HG03103 (cell line): ENCODE measurements at regions not wholly inside any gene's neighbourhood (a gene's known extent, or its start where the extent isn't known, plus 50 kb on each side); places are given as distances from the start of the nearest gene placed in this dataset.

Experiments used
- ATAC-seq: cut with Tn5 transposase; IDR thresholded peaks from one replicate; pipeline ENCODE4 v1.9.1; 2021; ENCODE audit warnings: low read depth; ENCODE audit not compliant: unreplicated experiment

- no peak for ATAC-seq
Observed at GRCh38 chr5:133698259-133698554, 85.9 kb upstream of the FSTL4 start.

DNA sequence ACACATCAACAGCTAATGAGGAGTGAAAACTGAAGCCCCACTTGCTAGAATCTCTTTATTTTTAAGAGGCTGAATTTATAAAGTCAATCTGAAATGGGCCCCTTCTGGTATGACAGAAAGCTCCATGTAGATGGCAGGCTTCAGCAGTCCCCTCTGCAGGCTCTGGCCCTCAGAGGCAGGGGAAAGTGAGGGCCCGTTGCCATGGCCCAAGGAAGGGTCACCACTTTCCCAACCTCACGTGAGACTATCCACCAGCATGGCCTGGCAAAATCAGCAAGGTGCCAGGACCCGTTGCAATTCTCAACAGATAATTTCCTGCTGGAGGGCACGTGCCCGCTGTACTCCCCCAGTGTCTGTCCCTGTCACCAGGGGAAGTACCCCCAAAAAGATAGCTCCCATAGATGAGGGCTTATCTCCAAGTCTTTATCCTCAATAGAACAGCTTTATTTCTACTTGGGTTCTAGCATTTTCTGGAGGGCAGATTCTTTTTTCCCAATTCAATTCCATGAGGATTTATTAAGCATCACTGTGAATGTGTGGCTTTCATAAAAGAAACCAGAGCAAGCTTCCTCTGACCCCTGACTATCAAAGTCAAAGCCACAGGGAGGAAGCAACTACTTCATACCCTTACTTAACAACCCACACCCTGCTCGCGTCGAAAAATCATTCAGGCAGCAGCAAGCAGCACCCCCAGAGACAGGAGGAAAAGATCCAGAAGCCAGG lies 85.4 kb upstream of the FSTL4 start:
- no peak for ATAC-seq

DNA sequence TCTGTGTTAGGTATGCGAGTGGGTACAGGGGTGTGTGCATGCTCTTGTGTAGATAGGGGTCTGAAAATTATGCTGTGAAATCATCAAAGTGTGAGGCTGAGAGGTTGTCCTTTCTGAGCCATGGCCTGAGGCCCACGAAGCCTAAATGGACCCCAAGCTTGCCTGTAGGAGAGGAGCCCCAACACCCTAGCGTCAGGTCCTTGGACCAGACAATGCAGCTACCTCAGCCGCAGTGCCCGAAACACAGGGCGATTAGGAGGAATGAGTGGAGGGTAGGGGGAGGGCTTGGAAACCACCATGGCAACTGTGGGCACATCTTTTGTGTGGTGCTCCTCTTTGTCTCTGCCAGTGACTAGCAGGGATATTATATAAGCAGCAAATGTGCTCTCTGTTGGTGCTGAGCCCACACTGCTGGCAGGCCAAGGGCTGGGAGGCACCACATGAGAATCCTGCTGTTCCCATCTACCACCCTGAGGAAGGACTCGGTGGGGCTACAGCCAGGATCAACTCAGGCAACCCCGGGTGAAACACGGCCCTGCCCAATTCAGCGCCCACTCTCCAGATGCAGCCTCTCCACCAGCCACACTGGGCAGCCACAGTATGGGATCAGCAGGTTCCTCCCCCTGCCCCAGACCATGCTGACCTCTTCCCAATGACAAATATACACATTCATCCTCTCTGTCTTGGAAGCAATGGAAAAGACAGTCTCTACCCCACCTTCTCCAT lies 84.6 kb upstream of the FSTL4 start:
- no peak for ATAC-seq

DNA sequence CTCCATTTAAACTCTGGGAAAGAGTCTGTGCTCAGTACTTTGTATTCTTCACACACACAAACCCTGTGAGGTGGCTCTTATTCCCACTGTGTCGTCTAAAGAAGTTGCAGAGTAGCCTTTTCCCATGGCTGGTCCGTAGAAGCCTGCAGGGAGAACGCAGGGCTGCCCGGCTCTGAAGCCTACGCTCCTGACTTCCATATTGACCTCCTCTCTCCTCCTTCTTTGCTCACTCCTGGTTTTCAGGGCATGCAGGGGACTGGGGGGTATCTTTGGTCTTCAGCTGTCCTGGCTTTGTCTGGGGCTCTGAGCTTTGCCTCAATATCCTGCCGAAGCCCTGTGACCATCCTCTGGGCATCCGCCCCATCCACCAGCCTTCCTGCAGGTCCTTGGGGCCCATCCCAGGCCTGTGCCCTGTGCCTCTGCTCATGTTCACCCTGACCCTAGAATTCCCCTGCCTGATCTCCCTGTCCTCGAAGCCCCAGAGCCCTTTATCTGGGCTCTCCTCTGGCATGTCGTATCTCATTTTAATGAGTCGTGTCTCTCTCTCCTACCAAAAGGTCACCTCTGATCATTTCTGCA lies 83.8 kb upstream of the FSTL4 start:
- no peak for ATAC-seq

DNA sequence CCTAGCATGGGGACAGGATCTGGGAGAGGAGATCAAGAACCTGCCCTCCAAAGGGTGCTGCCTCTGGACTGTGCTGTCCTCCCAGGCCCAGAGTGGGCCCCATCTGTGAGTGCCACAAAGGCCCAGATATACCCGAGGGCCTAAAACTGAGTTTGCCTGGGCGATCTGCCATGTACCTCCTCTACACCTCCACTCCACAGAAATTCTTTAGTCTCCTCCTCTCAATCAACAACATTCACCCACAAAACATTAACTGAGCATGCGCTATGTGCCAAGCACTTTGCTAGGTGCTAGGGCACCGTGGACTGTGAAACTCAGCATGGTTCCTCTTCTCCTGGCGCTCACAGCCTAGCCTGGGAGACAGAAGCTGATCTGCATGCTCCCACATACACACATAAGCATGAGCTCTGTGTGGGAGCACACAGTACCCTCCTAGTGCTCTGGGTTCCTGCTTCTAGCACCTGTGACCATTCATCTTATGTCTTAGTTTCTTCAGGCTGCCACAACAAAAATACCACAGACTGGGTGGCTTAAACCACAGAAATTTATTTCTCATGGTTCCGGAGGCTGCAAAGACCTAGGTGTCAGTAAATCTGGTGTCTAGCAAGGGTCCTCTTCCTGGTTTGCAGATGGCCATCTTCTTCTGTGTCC lies 82.0 kb upstream of the FSTL4 start:
- ATAC-seq, result no peak

- no peak for ATAC-seq
Observed at GRCh38 chr5:133691448-133691847, 79.1 kb upstream of the FSTL4 start.

DNA sequence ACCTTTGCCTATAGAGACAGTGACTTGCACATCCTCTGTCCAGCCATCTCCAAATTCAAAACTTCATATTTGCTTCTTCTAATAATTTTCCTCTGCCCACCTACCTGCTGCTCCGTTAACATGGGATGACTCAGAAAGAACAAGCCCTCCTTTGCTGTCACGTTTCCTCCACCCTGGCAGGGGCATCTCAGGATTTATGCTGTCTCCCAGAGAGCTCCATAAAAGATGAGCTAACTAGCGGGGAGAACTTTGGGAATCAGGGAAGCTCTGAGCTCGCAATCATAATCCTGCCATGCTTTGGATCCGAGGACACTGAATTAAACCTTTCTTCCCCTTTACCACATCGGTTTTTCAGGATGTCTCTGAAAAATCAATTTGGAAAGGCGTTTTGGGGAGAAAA lies 78.4 kb upstream of the FSTL4 start:
- no peak for ATAC-seq

- no peak for ATAC-seq
Observed at GRCh38 chr5:133688391-133688790, 76.0 kb upstream of the FSTL4 start.

GRCh38 chr5:133687212-133688061 lies 75.1 kb upstream of the FSTL4 start:
- ATAC-seq, result no peak

- ATAC-seq, result no peak
Observed at GRCh38 chr5:133686566-133686965, 74.2 kb upstream of the FSTL4 start.

- ATAC-seq, result no peak
Observed at GRCh38 chr5:133685402-133686018, 73.2 kb upstream of the FSTL4 start.

- no peak for ATAC-seq
Observed at GRCh38 chr5:133683646-133684596, 71.6 kb upstream of the FSTL4 start.

- ATAC-seq, result no peak
Observed at GRCh38 chr5:133682451-133682850, 70.1 kb upstream of the FSTL4 start.

- ATAC-seq, result no peak
Observed at GRCh38 chr5:133681896-133682295, 69.6 kb upstream of the FSTL4 start.

DNA sequence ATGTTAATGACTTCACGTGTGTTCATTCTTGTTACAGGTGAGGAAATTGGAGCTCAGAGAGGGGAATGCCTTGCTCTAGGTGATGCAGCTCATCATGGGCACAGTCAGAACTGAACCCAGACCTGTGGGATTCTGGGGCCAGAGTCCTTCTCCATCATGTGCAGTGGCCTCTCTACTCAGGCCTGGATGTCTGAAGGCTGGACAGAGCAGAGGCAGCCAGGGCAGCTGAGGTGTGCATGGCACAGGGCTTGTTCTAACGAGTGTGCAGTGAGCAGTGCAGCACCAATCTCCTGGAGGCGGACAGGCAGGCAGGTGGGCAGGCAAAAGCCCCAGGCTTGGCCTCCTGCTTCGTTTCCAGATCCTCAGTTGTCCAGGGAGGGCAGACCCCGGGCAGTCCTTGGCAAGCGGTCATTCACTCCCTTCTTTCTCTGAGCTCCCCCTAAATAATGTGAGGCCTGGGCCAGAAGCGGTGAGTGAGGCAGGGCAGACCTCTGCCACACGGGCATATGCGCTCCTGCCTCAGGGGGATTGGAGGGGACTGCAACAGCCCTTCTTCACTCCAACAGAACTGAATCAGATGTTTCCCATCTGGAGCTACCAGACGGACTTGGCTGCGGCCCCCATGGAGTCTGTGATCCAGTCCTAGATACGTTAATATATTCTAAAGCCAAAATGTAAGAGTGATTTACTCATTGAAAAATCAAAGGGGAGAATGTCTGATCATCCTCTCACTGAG lies 68.7 kb upstream of the FSTL4 start:
- no peak for ATAC-seq

- ATAC-seq, result no peak
Observed at GRCh38 chr5:133679534-133679933, 67.2 kb upstream of the FSTL4 start.

GRCh38 chr5:133675376-133676154 lies 63.2 kb upstream of the FSTL4 start:
- ATAC-seq, result no peak

- no peak for ATAC-seq
Observed at GRCh38 chr5:133670336-133670735, 58.0 kb upstream of the FSTL4 start.
